Stimulated activated CD4-positive, alpha-beta T cell treated with anti-CD3 and anti-CD28 coated beads, Interleukin-4, amount 100 ng/mL, for 24 hours (primary cell): ENCODE measurements at regions not wholly inside any gene's neighbourhood (a gene's known extent, or its start where the extent isn't known, plus 50 kb on each side); places are given as distances from the start of the nearest gene placed in this dataset.
"Not testable (repeated sequence)": the region's sequence is repeated elsewhere in the genome, so short reads cannot be mapped to it uniquely, and the experiment has no call there.

ENCODE experiments used
- DNase-seq: peaks from one replicate; pipeline ENCODE4 v3.0.0-alpha.2; 2020

DNA sequence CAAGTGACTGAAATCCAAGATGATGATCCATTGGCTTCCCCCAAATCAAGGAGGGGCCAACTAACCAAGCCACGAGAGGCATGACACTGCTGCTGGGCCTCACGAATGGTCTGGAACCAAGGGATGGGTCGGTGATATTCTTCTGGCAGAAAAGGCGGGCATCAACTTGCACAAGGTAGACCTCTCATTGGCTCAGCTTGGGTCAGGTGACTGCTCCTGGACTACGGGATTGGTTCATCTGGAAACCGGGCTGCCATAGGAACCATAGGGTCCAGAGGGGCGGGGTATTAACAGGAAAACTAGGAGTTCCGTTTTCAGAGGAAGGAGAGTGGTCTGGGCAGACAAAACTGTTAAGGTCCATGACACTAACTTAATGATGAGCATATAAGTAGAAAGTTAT, 100.9 kb downstream of the TFAP2C start:
- no peak for DNase-seq

GRCh38 chr20:56730996-56731395, 101.9 kb downstream of the TFAP2C start:
- DNase-seq = no peak

GRCh38 chr20:56731476-56731875, 102.4 kb downstream of the TFAP2C start:
- DNase-seq = no peak

- DNase-seq = no peak
These were observed 104.9 kb downstream of the TFAP2C start for GRCh38 chr20:56733967-56734366.

DNA sequence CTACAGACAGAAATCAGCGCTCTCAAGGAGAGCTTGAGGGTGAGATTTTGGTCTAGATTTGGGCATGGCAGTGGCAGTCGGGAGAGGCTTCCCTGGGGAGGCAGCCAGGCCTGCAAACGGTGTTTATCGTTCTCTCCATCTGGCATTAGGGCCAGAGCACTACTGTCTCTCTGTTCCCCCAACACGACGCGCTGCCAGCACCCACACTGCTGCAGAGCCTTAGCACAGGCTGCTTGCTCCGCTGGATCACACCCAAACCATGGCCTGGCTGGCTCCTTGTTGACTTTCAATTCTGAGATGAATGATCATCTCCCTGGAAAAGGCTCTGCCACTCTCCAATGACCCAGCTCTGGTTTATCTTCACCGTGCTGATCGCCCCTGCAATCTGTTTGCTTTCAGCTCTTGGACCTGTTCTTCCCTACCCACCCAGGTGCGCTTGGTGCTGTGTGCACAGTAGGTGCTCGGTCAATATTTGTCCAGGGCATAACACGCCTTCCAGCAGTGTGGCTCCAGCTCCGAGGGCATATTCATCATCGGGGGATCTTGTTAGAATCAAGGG, 106.1 kb downstream of the TFAP2C start:
- no peak for DNase-seq

DNA sequence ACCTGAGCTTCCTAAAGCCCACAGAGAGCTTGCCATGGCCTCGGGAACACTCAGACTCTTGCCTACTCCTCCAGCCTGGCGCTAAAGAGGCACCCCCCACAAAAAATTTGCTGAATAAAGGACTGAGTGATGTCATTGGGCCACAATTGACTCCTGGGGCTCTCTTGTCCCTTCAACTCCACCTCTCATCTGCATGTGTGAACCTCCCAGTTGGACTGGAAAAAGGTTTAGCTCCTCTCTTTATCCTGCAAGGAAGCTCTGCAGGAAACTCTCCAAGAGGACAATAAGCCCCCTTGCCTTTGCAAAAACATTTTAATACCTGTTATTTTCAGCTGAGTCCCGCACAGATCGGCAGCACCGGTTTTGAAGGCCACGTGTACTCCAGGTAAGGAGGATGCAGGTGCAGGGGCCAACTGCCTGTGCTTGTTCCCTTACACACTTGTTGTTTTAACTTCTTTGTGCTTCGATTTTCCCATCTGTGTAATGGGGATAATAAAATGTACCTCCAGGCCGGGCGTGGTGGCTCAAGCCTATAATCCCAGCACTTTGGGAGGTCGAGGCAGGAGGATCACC, 107.3 kb downstream of the TFAP2C start:
- DNase-seq = no peak

DNA sequence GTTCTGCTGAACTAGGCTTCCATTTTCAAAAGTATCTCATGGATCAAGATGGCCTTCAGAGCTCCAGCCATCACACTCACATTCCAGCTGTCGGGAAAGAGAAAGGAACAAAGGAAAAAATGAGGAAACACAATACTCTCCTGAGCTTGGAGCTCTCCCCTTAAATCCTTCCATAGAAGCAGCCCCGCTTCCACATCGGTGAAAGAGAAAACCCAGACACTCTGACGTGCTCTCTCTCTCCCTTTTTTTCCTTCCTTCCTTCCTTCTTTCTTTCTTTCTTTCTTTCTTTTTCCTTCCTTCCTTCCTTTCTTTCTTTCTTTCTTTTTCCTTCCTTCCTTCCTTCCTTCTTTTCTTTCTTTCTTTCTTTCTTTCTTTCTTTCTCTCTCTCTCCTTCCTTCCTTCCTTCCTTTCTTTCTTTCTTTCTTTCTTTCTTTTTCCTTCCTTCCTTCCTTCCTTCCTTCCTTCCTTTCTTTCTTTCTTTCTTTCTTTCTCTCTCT, 115.3 kb downstream of the TFAP2C start:
- not testable (repeated sequence) for DNase-seq

GRCh38 chr20:56748476-56749377, 119.6 kb downstream of the TFAP2C start:
- DNase-seq = no peak

- no peak for DNase-seq
These were observed 121.3 kb downstream of the TFAP2C start for GRCh38 chr20:56750430-56750829.

- DNase-seq = no peak
These were observed 123.2 kb downstream of the TFAP2C start for GRCh38 chr20:56752274-56752673.

GRCh38 chr20:56755201-56755600, 126.1 kb downstream of the TFAP2C start:
- DNase-seq = no peak

DNA sequence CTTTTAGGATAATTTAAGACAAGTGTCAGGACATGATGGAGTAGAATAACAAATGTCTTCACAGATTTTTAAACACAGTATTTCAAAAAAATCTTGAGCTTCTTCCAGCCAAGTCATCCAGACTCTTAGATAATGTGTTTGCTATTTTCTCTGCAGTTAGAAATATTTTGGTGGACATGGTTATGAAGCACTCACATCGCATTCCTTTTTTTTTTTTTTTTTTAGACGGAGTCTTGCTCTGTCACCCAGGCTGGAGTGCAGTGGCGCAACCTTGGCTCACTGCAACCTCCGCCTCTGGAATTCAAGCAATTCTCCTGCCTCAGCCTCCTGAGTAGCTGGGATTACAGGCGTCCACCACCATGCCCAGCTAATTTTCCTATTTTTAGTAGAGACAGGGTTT, 127.6 kb downstream of the TFAP2C start:
- not testable (repeated sequence) for DNase-seq

DNA sequence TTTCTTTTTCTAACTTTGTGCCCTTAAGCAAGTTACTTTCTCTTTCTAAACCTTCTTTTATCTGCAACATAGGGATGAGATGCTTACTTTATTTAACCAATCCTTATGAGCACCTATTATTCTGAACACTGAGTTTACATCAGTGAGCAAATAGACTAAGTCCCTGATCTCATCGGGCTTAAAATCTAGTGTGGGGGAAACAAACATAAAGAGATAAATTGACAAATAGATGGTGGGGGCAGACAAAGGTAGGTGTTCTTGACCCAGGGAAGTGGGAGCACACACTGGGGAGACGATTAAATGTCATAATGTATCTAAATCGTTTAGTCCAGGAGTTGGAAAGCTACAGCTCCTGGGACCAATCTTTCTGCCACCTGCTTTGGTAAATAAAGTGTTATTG, 129.6 kb downstream of the TFAP2C start:
- no peak for DNase-seq

- no peak for DNase-seq
These were observed 130.7 kb downstream of the TFAP2C start for GRCh38 chr20:56759741-56760278.

DNA sequence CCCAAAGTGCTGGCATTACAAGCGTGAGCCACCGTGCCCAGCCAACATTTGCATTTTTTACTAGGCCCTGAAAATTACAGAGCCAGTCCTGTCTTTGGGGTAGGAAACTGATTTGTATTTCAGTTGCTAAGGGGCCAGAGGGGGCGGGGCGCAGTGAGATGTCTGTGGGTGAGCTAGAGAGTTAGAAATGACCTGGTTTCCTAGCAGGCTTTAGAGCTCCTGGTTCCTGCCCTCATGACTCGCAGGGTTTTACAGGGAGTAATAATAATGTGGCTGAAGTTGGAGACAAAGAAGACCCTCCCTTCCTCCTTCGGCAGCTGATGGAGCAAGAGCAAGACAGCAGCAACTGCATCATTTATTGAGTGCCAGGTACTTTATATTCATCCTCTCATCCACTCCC, 131.5 kb downstream of the TFAP2C start:
- no peak for DNase-seq

DNA sequence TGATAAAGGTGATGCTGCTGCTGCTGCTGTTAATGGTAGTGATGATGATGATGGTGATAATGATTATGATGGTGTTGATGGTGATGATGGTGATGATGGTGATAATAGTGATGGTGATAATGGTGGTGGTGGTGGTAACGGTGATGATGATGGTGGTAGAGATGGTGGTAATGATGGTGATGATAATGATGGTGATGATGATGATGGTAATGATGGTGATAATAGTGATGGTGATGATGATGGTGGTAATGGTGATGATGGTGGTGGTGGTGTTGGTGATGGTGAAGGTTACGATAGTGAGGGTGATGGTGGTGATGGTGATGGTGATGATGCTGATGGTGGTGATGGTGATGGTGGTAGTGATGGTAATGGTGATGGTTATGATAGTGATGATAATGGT, 132.3 kb downstream of the TFAP2C start:
- DNase-seq = no peak

GRCh38 chr20:56762401-56762800, 133.3 kb downstream of the TFAP2C start:
- no peak for DNase-seq

DNA sequence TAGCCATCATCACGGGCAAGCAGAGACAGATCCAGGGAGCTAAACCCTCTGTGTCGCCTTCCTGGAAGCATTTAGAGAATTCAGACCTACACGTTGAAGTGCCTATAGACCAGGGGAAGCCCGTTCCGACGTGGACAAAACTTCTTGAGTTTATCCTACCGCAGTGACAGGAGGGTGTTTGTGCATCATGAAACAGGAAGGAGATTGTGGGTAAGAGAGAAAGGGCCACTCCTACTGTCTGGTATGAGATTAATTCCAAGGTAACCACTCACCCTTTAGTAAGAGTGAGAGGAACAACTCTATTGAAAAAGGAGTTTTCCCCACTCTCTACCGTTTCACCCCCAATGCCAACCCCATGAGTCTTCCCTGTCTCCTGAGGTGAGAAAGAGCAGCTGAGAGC, 133.7 kb downstream of the TFAP2C start:
- no peak for DNase-seq

- DNase-seq = no peak
These were observed 135.6 kb downstream of the TFAP2C start for GRCh38 chr20:56764671-56765070.

DNA sequence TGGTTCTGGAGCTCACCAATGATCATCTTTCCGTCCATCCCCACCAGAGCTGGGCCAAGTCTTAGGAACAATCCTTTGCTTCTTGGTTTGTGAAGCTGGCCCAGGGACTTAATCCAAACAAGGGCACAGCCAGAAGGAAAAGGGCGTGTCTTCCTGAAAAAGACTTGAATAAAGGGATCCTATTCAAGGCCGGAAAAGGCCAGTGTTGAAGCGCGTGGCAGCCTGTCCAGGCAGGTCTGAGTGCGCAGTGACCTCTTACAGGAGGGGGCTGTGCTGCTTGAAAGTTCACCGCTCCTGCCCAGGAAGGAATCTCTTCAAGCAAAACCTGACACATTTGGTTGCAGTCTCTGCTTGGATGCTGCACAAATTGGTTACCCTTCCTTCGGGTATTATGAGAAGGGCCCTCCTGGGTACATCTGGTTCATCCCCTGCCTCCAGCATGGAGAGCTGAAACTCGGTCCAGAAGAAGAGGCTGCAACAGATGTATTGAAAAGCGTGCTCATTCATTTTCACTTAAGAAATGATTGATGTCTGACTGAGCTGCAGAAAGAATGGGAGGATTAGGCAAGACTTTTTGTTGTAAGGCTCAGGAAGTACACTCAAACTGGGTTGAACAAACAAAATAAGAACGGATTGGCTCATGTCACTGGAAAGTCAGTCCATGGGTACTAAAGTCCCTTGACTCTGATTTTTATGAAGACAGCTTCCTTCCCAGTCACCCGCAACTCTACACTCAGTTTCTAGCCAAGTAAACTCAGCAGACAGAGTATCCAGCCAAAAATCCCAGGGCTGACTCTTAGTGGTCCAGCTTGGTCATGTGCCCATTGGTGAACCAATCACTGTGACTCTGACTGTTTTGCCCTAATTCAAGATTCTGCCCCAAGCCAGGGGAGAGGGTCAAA, 136.3 kb downstream of the TFAP2C start:
- DNase-seq = no peak

GRCh38 chr20:56766528-56766927, 137.4 kb downstream of the TFAP2C start:
- DNase-seq = no peak

DNA sequence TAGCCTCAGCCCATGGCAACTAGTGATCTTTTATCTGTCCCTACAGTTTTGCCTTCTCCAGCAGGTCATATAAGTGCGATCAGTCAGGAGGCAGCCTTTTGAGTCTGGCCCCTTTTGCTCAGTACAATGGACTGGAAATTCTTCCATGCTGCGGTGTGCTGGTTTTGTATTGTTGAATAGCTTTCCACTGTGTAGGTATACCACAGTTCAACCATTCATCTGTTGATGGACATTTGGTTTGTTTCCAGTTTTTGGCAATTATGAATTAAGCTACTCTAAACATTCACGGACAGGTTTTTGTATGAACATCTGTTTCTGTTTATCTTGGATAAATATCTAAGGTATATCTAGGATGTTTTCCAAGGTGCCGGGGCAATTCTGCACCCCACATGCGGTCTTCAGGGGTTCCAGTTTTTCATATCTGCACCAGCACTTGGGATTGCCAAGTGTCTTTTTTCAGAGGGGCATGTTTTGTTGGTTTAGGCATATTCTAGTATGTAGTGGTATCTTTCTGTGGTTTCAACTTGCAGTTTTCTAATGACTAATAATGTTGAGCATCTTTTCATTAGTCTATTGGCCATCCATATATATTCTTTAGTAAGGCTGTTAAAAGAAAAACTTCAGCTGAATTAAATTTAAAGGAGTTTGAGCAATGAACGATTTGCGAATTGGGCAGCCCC, 141.0 kb downstream of the TFAP2C start:
- no peak for DNase-seq
